ENCODE measurements at regions not wholly inside any gene's neighbourhood (a gene's known extent, or its start where the extent isn't known, plus 50 kb on each side); places are given as distances from the start of the nearest gene placed in this dataset.

GRCh38 chr3:115275896-115276295 is 128.8 kb upstream of the ZBTB20 start:
- DNase-seq = no peak
- no peaks in the 10 kb centered on the region for H3K9me3 ChIP-seq
- no peaks in the 10 kb centered on the region for H3K4me1 ChIP-seq
- intact Hi-C loops (cut with DNase I; ENCODE audit: low total_unique reads) = no loop called here
- 57 to 77% (median 65%) methylated on average over 1 of the region's 1 CpG for WGBS, 5 donors
- H3K4me3 ChIP-seq = no peak overlapping the region
- TF ChIP-seq POLR2AphosphoS5 (IDR thresholded peaks at IDR 0.05) (no peak), CTCF (IDR thresholded peaks at IDR 0.05) (no peak), EP300 (IDR thresholded peaks at IDR 0.05) (no peak), POLR2A (IDR thresholded peaks at IDR 0.05) (no peak)
- no peak overlapping the region for H3K27ac ChIP-seq
- no peaks in the 10 kb centered on the region for H3K36me3 ChIP-seq
- H3K27me3 ChIP-seq = no peaks in the 10 kb centered on the region

- TF ChIP-seq CTCF (IDR thresholded peaks at IDR 0.05) = no peak
- no peak for TF ChIP-seq POLR2A (IDR thresholded peaks at IDR 0.05)
- TF ChIP-seq POLR2AphosphoS5 (IDR thresholded peaks at IDR 0.05) = no peak
- TF ChIP-seq EP300 (IDR thresholded peaks at IDR 0.05) = no peak
- Histone ChIP-seq H3K9me3 (no peaks in the 10 kb centered on the region), H3K36me3 (no peaks in the 10 kb centered on the region), H3K27me3 (no peaks in the 10 kb centered on the region), H3K27ac (no peak overlapping the region), H3K4me3 (no peak overlapping the region), H3K4me1 (no peaks in the 10 kb centered on the region)
- intact Hi-C loops (cut with DNase I; ENCODE audit: low total_unique reads) = no loop called here
- no peak for DNase-seq
- 83 to 94% (median 91%) methylated on average over 1 of the region's 1 CpG for WGBS, 5 donors
Measured at GRCh38 chr3:115279939-115280338, 132.9 kb upstream of the ZBTB20 start.

GRCh38 chr3:115280506-115280905 is 133.4 kb upstream of the ZBTB20 start:
- no peaks in the 10 kb centered on the region for H3K4me1 ChIP-seq
- no peaks in the 10 kb centered on the region for H3K36me3 ChIP-seq
- H3K9me3 ChIP-seq = no peaks in the 10 kb centered on the region
- DNase-seq = no peak
- WGBS, 5 donors = 61 to 78% (median 67%) methylated on average over 3 of the region's 3 CpGs
- H3K4me3 ChIP-seq = no peak overlapping the region
- H3K27ac ChIP-seq = no peak overlapping the region
- TF ChIP-seq EP300 (IDR thresholded peaks at IDR 0.05) = no peak
- TF ChIP-seq POLR2A (IDR thresholded peaks at IDR 0.05) = no peak
- no peak for TF ChIP-seq CTCF (IDR thresholded peaks at IDR 0.05)
- TF ChIP-seq POLR2AphosphoS5 (IDR thresholded peaks at IDR 0.05) = no peak
- intact Hi-C loops (cut with DNase I; ENCODE audit: low total_unique reads) = no loop called here
- no peaks in the 10 kb centered on the region for H3K27me3 ChIP-seq

- WGBS, 5 donors = 73 to 81% (median 78%) methylated on average over 4 of the region's 4 CpGs
- TF ChIP-seq EP300 (IDR thresholded peaks at IDR 0.05) = no peak
- no peak for TF ChIP-seq POLR2AphosphoS5 (IDR thresholded peaks at IDR 0.05)
- TF ChIP-seq POLR2A (IDR thresholded peaks at IDR 0.05) = no peak
- no peak for TF ChIP-seq CTCF (IDR thresholded peaks at IDR 0.05)
- intact Hi-C loops (cut with DNase I; ENCODE audit: low total_unique reads) = no loop called here
Measured at GRCh38 chr3:115281697-115282675, 134.9 kb upstream of the ZBTB20 start.

More at GRCh38 chr3:115281697-115282675, 134.9 kb upstream of the ZBTB20 start:
- Histone ChIP-seq H3K4me1 (no peaks in the 10 kb centered on the region), H3K27me3 (no peaks in the 10 kb centered on the region), H3K27ac (no peak overlapping the region), H3K4me3 (no peak overlapping the region), H3K36me3 (no peaks in the 10 kb centered on the region), H3K9me3 (no peaks in the 10 kb centered on the region)
- DNase-seq = no peak

Measured in stomach (tissue), 8 donors.